K562 (cell line): ENCODE measurements at regions not wholly inside any gene's neighbourhood (a gene's known extent, or its start where the extent isn't known, plus 50 kb on each side); places are given as distances from the start of the nearest gene placed in this dataset.

Experiments
- CBX5 ChIP-seq: IDR thresholded peaks from 2 replicates; pipeline ENCODE4 v1.6.1; 2014; ENCODE audit warnings: low read depth, borderline replicate concordance
- DEAF1 ChIP-seq: fragments of 450-650 bp; formaldehyde crosslinking; IDR thresholded peaks from 2 replicates; pipeline ENCODE4 v1.4.0; 2020; ENCODE audit warnings: mild to moderate bottlenecking, moderate library complexity
- MECOM ChIP-seq: fragments of 250-450 bp; sonication (Bioruptor Pico); IDR thresholded peaks from 2 replicates; pipeline ENCODE4 v1.8.0; 2022; ENCODE audit warnings: inconsistent platforms
- OTX1 ChIP-seq: fragments of 450-650 bp; formaldehyde crosslinking; IDR thresholded peaks from 2 replicates; pipeline ENCODE4 v1.4.0; 2022; ENCODE audit warnings: mild to moderate bottlenecking
- PKNOX1 ChIP-seq: fragments of 450-650 bp; IDR thresholded peaks from 2 replicates; pipeline ENCODE4 v1.6.1; 2016
- SAP30 ChIP-seq: fragments of 200-600 bp; sonication (generic); IDR thresholded peaks from 2 replicates; pipeline ENCODE4 v1.6.1; 2012; ENCODE audit warnings: borderline replicate concordance, low read depth, mild to moderate bottlenecking, moderate library complexity, low read length, control low read depth, inconsistent platforms; ENCODE audit not compliant: insufficient read depth, poor library complexity, severe bottlenecking
- TCF7 ChIP-seq: sonication (generic); IDR thresholded peaks from 2 replicates; pipeline ENCODE4 v1.6.1; 2016; ENCODE audit warnings: antibody characterized with exemption, borderline replicate concordance
- ZNF280B ChIP-seq: fragments of 250-450 bp; sonication (Bioruptor Pico); IDR thresholded peaks from 2 replicates; pipeline ENCODE4 v1.5.1; 2021; ENCODE audit warnings: mild to moderate bottlenecking

- TF ChIP-seq SAP30 (no peak), TCF7 (no peak), CBX5 (no peak), MECOM (CRISPR knock-in tag) (no peak), ZNF280B (CRISPR knock-in tag) (no peak), DEAF1 (CRISPR knock-in tag) (no peak), OTX1 (CRISPR knock-in tag) (no peak), PKNOX1 (no peak)
Measured at GRCh38 chr13:111629926-111630325, 309.5 kb downstream of the TEX29 start (continued).
